GM18858 (cell line): ENCODE measurements at regions not wholly inside any gene's neighbourhood (a gene's known extent, or its start where the extent isn't known, plus 50 kb on each side); places are given as distances from the start of the nearest gene placed in this dataset.

Experiments used
- ATAC-seq: cut with Tn5 transposase; IDR thresholded peaks from one replicate; pipeline ENCODE4 v1.9.1; 2021; ENCODE audit not compliant: unreplicated experiment

DNA sequence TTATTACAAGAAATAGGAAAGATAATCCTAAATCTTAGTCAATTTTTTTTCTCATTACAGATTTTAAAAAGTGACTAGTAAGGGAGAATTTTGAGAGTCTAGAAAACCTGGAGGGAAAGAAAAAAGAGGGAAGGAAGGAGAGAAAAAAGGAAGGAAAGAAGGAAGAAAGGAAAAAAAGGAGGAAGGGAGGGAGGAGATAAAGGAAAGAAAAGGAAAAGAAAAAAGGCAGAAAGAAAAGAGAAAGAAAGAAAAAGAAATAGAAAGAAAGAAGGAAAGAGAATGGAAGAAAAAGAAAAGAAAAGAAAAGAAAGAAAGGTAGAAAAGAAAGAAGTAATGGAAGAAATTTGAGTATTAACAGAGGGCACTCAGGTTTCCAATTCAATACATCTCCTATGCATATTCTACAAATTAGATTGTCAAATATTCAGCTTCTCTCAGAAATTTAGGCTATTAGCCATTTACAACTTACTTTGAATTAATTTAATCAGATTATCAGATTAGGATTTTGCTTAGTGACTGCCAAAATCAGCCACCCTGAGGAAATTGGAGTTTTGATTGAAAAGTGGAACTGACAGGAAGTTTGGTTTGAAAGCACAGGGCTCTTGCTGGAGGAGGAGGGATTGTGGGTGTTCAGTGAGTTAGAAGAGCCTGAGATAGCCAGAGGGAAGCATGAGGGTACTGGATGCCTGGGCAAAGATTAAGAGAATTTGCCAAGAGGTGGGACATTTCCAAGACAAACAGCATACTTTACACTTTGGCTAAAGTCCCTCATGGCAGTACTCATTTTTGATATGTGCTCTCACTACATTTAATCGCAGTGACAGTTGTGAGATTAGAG lies 677.8 kb downstream of the USP25 start:
- no peak for ATAC-seq

DNA sequence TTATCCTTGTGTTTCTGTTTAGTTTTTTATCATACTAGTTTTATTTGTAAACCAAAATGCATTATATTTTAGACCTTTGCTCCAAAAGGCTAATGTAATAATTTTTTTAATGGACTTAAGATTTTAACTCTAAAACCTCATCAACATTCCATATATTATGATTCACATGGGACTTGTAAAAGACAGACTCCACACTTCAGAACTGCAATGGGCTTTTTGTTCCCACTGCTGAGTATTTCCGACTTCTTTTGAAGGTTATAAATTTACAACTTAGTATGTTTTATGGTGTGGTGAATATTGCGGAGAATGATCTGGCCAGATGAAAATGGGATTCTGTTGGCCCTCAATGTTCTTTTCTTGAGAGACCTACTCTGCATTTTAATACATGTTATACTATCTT lies 678.5 kb downstream of the USP25 start:
- ATAC-seq = no peak

DNA sequence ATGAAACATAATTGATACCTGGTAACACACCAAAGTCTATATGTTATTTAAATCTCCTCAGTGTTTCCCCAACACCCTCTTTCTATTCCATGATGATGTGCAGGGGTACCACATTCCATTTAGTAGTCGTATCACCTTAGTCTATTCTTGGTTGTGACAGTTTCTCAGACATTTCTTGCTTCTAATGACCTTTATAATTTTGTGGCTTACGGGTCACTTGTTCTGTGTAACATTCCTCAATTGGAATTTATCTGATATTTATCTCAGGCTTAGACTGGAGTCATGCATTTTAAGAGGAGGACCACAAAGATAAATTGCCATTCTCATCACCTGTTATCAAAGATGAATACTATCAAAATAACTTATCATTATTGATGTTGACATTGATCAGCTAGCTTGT lies 679.6 kb downstream of the USP25 start:
- no peak for ATAC-seq

DNA sequence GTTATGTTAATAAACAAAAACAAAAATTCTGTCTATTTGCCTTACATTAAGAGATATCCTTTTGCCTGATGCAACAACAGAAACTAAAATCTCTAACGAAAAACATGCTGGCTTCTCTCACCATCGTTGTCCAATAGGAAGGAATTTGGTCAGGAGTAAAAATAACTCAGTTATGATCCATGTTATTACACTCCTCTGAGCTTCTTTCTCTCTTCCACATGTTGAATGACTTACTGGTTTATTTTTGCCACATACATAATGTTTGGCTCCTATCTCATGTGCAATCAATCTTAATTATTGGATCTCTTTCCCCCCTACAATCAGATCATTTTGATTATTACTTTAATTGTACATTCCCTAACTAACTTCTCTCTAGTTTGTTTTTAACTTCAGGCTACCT lies 688.4 kb downstream of the USP25 start:
- no peak for ATAC-seq

DNA sequence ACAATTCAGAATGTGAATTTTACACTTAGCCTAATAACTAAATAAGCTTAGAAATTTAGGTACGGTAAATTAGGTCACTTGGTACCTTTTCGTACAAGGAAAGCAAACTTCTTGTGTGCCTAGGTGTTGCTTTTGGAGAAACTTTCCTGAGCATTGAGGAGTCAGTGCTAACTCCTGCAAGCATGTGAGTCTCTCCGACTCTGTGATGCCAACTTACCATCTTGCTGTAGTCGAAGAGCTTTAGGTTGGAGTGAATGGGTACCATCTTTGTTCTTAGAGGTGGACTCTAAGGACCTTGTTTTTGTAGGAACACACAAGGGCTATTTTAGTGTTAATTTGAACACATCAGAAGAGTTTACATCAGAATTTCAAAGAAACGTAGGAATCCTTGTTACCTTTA lies 688.9 kb downstream of the USP25 start:
- no peak for ATAC-seq

DNA sequence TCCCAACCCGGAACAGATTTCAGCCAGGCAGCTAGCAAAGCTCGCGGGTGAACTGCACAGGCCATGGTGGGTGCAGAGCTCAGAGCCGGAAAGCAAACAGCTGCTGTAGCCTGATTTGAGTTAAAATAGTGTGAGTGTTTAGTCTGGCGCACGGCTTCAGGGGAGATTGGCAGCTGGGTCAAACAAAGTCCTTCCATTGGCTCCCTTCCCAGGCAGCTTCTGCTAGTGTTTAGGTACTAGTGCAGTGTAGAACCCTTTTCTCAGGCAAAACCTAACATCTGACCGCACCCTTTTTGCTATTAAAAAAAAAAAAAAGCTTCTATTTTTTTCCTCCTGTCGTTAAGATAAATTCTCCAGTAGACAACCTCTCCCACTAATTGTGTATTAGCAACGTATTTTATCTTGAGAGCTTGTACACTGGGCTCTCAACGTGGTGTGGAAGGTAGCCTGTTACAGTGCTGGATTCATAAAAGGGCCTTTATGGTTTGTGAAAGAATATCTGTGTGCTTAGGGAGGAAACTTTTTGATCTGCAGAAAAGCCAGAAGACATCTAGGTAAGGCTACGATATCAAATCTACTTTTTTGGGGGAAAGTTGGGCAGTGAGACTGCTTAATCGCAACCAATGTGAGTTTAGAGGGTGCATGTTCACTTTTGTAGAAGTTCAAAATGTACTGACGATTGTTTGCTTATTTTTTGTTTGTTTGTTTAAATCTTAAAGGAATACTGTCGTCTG lies 689.6 kb downstream of the USP25 start:
- no peak for ATAC-seq

DNA sequence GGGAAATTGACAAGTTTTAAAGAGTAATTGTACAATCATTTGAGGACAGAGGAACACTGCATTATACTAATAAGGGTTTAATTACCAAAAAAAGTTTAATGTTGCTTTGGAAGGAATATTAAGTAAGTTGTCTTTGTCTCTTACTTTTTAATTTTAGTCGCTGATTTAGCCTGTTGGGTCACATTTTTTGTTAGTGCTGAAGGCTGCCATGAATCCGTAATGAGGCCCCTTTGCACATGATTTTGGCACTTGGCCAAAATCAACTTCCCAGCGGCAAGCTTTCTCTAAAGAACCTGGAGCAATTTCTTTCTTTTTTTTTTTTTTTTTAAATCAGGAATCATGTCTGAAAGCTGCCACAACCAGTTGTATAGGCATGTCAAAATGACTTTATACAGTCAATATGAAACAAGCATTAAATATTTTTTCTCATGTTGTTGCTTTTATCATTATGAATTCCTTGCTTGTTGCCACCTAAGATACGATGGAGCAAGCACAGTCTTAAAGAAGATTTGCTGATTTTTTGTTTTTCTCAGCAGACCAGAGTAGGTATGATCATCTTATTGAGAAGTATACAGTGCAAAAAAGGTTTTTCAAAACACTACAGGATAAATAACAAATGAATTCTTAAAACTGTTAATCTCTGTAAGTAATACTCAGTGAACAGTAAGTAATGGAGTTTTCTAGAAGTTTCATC lies 690.4 kb downstream of the USP25 start:
- no peak for ATAC-seq

DNA sequence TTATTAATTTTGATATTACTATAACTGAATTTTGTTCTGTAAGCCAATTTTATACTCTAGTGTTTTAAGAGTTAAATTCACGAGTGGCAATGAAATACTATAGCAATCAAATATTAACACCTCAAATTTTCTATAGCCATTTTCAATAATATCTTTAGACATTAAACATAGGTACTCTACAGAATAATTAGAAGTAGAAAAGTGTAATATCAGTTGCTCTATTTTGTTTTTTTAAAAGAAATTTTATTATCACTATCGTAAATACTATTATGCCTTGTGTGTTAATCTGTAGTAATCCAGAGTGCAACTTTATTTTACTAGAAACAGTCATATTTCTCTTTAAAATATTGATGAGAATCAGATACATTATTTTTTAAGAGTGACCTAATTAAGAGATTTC lies 691.2 kb downstream of the USP25 start:
- ATAC-seq = no peak

DNA sequence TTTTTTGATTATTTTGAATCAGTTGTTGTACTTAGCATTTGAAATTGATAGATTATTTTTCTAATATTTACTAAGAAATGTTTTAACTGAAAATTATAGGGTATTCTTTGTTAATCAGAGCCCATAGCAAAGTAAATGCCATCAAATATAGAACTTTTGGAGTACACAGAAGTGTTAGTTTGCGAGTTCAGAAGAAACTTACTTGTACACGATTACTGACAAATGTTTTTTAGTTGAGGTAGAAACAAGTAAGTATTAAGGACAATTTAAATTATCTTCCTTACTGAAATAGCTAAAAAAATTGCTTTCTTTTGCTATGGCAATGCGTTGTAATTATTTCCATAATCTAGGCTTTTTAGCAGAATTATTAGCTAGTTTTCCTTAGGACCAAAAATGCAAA lies 692.2 kb downstream of the USP25 start:
- no peak for ATAC-seq

DNA sequence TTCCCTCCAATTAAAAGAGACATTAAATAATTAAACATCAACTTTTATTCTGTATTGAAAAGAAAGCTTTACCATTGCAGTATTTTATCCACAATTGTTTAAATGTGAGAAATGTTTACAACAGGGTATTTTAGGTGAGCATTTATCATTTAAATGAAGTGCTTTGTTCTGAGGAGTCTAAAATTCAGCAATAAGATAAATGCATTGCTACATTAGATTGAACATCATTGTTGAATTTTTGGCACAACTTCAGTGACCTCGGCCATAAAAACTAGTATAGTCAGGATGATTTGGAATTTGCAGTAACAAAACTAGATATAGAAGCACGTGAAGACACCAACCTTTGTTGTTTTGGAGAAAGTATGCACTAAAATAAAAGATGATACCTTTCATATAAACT lies 692.9 kb downstream of the USP25 start:
- ATAC-seq = no peak

DNA sequence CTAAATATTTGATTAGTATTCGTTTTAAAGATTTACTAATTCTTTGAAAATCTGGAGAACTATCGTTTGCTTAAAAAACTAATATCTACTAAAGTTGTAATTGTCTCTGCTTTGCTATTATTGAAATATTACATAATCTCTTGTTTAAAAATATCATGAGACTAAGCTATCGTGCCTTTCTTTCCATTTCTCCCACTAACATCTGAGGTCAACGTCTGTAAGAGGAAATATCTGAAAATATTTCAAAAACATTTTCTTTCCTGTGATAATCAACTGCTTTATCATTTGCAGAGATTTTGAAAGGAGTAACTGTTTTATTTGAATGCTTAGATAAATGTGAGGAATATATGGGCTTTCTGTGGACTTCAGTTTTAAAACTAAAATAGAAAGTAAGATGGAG lies 694.1 kb downstream of the USP25 start:
- no peak for ATAC-seq

DNA sequence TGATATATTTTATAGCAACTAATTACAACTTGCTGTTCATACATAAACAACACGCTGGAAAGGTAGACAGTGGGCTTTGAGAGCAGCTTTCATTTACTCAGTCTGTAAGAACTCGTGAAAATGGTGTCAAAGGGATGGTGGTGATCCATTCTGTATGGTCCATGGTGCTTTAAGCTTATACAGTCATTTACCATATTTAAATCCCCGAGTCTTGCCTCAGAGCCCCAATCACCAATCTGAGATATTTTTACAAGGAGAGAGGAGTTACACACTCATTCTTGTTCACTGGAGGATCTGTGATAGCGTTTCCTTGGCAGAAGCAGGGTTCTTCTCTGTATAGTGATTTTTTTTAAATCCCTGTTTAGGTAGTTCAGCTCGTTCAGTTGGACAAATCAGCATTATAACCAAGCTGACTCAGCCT lies 694.6 kb downstream of the USP25 start:
- no peak for ATAC-seq

DNA sequence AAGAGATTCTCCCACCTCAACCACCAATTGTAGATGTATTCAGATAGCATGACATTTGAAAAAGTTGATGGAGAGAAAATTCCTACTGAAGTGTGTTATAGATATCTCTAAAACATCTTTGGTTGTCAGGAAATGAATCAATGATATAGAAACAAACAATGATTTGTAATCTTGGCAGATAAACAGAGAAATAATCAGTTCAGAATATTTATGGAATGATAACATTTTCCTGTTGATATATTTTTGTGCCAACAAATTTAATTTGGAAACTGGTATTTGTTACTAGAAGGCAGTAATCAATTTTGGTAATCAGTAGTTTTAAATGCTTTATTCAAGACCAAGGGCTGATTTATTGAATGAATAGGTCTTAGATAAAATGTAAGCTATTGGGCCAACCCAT lies 695.6 kb downstream of the USP25 start:
- no peak for ATAC-seq

DNA sequence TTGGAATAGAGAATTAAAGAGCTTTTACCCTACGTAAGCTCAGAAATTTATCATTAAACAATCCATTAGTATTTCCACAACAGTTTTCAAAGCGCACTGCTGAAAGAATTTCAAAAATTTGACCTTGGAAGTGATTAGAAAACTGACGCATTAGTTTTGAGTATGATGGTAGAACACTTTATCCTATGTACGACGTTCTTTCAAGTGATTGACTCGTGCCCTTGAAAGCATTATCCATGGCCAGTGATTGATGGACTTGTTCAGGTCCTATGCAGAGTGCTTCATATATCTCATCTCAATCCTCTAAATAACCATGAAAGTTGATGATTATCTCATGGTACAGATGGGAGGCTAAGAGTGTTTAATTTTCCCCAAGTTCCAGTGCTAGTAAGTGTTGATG lies 697.2 kb downstream of the USP25 start:
- no peak for ATAC-seq

DNA sequence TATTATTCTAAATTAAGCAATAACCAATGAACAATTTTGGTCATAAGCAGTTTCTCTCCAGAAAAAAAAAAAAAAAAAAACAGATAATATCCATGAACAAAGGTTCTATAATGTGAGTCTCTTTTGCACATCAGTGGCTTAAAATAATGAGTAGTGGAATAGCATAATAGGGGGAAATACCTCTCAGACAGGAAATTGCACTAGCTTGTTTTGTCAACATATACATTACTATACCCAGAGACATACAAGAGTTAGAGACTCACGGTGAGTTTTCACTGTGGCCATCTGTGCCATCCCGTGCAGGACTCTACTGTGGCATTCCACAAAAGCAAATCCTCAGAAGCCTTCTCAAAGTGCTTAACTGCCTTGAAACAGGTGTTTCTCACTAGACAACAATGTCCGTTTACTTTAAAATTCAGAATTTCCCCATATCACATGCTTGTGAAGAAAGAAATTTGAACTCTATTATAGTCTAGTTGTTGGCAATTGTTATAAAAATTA lies 697.9 kb downstream of the USP25 start:
- ATAC-seq = no peak

DNA sequence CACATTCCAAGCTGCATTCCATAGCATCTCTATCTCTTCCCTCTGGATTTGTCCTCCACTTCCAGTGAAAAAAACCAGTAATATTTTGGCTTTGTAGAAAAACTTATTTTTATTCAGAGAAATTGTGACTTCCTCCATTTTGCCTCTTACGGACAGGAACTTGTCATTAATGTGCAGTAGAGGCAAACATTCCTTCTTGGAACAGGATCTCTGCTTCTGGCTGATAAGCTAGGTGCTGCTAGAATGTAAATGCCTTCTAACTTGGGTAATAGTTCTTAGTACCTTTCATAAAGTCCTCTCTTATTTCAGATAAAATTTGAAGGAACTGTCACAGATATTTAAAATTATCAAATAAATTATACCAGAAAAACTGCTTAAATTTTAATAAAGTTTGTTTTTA lies 707.8 kb downstream of the USP25 start:
- ATAC-seq = no peak

DNA sequence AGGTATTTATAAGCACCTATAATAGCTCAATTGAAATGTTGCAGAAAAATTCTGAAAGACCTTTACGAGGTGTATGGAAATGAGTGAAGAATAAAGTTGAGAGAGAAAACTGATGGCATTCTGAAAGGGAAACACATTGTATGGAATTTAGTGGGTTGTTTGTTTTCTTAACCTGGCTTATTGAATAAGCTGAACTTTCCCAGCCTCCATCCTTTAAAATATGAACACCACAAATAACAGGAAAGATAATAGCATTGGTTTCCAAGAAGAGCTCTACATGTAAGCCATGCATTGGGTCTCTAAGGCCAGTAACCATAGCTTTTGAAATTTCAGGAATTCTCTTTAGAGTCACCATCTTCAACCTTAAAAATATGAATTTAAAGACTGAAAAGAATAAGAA lies 709.0 kb downstream of the USP25 start:
- no peak for ATAC-seq

DNA sequence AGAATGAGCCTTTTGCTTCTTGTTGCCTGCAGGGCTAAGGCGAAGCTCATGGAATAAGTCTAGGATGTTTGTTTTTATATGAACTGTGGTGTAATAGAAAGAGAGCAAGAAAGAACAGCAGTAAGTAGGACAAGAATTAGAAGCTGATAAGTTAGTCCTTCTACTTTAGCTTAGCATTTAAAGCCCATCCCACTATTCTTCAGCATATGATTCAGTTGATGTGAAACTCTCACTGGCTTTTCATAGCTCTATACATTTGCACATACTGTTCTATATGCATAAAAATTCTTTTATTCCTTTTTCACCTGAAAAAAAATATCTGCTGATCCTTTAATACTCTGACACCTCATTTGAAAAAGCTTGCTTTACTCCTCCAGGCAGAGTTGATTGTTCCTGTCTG lies 712.0 kb downstream of the USP25 start:
- no peak for ATAC-seq

DNA sequence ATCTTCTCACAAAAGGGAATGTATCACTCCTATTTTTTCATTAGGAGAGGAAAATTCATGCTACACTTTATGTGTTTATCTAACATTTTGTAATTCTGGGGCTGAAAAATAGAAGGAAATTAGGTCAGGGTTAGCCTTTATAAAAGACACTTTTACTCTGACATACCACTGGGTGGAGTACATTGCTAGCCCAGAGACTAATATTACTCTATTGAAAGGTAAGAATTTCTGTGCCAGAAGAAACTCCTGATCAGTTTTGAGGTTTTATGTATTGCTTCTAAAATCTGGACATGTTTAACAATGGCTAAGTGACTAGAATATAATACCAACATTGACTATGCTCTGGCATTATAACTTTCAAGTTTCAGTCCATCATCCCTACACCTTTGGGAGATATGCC lies 724.6 kb downstream of the USP25 start:
- ATAC-seq = no peak

DNA sequence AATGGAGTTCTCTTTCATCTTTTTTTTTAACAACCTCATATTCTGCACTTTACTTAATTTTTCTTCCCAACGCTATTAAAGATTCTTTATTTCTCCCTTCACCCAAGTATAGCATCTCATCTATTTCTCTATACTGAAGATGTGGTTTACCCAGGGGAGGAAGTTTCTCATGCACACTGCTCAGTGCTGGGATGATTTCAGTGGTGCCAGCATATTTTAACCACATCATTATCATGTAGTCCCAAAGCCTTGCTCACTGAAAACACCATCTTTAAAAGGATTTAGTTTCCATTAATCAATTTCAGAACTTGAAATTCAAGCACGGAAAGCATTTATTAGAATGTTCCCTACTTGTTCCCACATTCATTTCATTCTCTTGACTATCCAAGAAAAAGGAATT lies 725.7 kb downstream of the USP25 start:
- ATAC-seq = no peak

DNA sequence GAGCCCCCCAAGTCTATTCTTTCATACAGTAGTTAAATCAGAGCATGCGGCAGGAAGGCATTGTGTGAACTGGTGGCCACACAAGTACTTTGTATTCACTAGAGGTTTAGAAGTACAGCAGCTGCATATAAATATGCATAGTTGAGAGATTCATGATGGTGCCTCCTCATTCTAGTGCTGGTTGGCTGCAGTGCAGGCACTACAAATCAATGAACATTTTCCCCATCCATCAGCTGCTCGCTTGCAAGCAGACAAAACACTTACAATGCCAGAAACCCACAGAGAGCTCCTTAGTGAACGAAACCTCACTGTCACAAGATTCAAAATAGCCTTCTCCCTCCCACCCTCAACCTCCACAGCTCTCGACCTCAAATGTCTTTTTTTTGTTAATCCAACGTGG lies 726.2 kb downstream of the USP25 start:
- ATAC-seq = no peak

DNA sequence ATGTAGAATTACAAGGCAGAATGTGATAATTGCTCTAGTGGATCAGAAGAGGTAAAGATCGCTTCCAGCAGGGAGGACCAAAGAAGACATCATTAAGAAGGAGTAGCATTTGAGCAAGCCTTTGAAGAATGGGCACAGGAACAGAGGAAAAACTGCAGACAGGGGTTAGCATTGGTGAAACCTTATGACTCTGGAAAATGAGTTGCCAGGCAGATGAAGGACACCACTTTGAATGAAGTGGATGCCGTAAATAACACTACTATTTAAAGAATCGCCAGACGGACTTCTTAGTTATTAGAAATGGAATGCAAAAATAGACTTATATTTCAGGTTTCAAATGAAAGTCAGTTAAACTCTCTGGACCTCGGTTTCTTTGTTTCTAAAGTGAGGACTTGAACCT lies 727.7 kb downstream of the USP25 start:
- ATAC-seq = no peak
